Endothelial cell of umbilical vein (primary cell): ENCODE measurements at regions not wholly inside any gene's neighbourhood (a gene's known extent, or its start where the extent isn't known, plus 50 kb on each side); places are given as distances from the start of the nearest gene placed in this dataset.

Experiments used
- BruUV-seq: library from RNA; stranded (reverse); fragments of 400-500 nt; replicated peaks from 2 replicates; lab custom pipeline; 2021; lab: Mats Ljungman, UMichigan
- CTCF ChIA-PET: fragments of 300-600, 350-600 bp; sonication (Branson Sonifier 250); formaldehyde crosslinking; loops from one replicate; lab custom pipeline; 2021; ENCODE audit warnings: antibody characterized with exemption, inconsistent platforms; lab: Charles Lee
- POLR2A ChIA-PET: fragments of 300-600, 350-600 bp; sonication (Branson Sonifier 250); formaldehyde crosslinking; loops from one replicate; lab custom pipeline; 2021; ENCODE audit warnings: antibody characterized with exemption, inconsistent platforms; lab: Charles Lee
- DNase-seq: peaks from one replicate; pipeline ENCODE4 v3.0.0-alpha.2; 2011; ENCODE audit warnings: low read depth, low spot score
- FAIRE-seq: peaks from 2 replicates; lab custom pipeline; 2011; peaks lifted over from hg19 to GRCh38; lab: Jason Lieb, UNC
- H2AFZ ChIP-seq: 2 replicates; pipeline ENCODE4 v1.6.0; 2012; ENCODE audit warnings: low read depth, low read length, control low read depth, inconsistent platforms
- H3K27ac ChIP-seq: 2 replicates; pipeline ENCODE4 v1.5.1; 2011; ENCODE audit warnings: low read depth, mild to moderate bottlenecking, control low read depth, low read length, moderate library complexity; ENCODE audit not compliant: insufficient read depth
- H3K27me3 ChIP-seq, 2 experiments: 2 replicates each; pipeline versions ENCODE4 v1.6.0 to v1.6.1; 2011; ENCODE audit warnings: low read length in 2 of 2, mixed read lengths in 1 of 2; ENCODE audit not compliant: control insufficient read depth in 2 of 2, insufficient read depth in 2 of 2
- H3K36me3 ChIP-seq, 2 experiments: 2 replicates in 1 of 2; 3 replicates in 1 of 2; pipeline ENCODE4 v1.5.1; 2011; ENCODE audit warnings: low read length in 2 of 2, mild to moderate bottlenecking in 1 of 2, moderate library complexity in 1 of 2; ENCODE audit not compliant: control insufficient read depth in 2 of 2, insufficient read depth in 2 of 2; ENCODE audit errors: extremely low read depth in 1 of 2
- H3K4me1 ChIP-seq: 3 replicates; pipeline ENCODE4 v1.5.1; 2011; ENCODE audit warnings: mild to moderate bottlenecking, low read length; ENCODE audit not compliant: control insufficient read depth, insufficient read depth; ENCODE audit errors: extremely low read depth
- H3K4me2 ChIP-seq: 2 replicates; pipeline ENCODE4 v1.6.1; 2011; ENCODE audit warnings: low read length, control low read depth, mixed read lengths; ENCODE audit not compliant: insufficient read depth
- H3K4me3 ChIP-seq, 3 experiments: fragments of 200-600 bp in 1 of 3; sonication (generic), shearing (Covaris generic) in 1 of 3; replicated peaks in 1 of 3; 2 replicates each; pipeline ENCODE4 v1.5.1; 2011 to 2016; ENCODE audit warnings: control low read depth in 3 of 3, low read length in 3 of 3, mild to moderate bottlenecking in 2 of 3, inconsistent platforms in 1 of 3, low read depth in 1 of 3, moderate library complexity in 1 of 3; ENCODE audit not compliant: insufficient read depth in 1 of 3
- H3K79me2 ChIP-seq: 2 replicates; pipeline ENCODE4 v1.6.0; 2012; ENCODE audit warnings: low read length, inconsistent platforms; ENCODE audit not compliant: control insufficient read depth, insufficient read depth
- H3K9ac ChIP-seq: replicated peaks from 2 replicates; pipeline ENCODE3; 2011; ENCODE audit warnings: low read length, control low read depth; ENCODE audit not compliant: insufficient read depth; ENCODE audit errors: extremely low read depth
- H3K9me1 ChIP-seq: replicated peaks from 3 replicates; pipeline ENCODE4 v1.6.0; 2011; ENCODE audit warnings: mild to moderate bottlenecking, low read length; ENCODE audit not compliant: control insufficient read depth, insufficient read depth; ENCODE audit errors: extremely low read depth
- H3K9me3 ChIP-seq: replicated peaks from 2 replicates; pipeline ENCODE4 v1.5.1; 2012; ENCODE audit warnings: low read length, inconsistent platforms; ENCODE audit not compliant: control insufficient read depth, insufficient read depth
- H4K20me1 ChIP-seq: replicated peaks from 2 replicates; pipeline ENCODE3; 2011; ENCODE audit warnings: mild to moderate bottlenecking, low read length; ENCODE audit not compliant: control insufficient read depth, insufficient read depth; ENCODE audit errors: extremely low read depth
- EZH2 ChIP-seq: IDR thresholded peaks from 2 replicates; pipeline ENCODE4 v1.6.1; 2012; ENCODE audit warnings: borderline replicate concordance, low read depth, mild to moderate bottlenecking, moderate library complexity, low read length, inconsistent platforms; ENCODE audit not compliant: severe bottlenecking
- FOS ChIP-seq: IDR thresholded peaks from 2 replicates; pipeline ENCODE4 v1.6.1; 2011; ENCODE audit warnings: mild to moderate bottlenecking, low read length, moderate library complexity, borderline replicate concordance; ENCODE audit not compliant: insufficient read depth
- GATA2 ChIP-seq: IDR thresholded peaks from 2 replicates; pipeline ENCODE4 v1.7.0; 2011; ENCODE audit warnings: low read depth, mild to moderate bottlenecking, moderate library complexity, mixed read lengths, low read length; ENCODE audit not compliant: insufficient read length, insufficient read depth
- JUN ChIP-seq: IDR thresholded peaks from 2 replicates; pipeline ENCODE4 v1.6.1; 2011; ENCODE audit warnings: borderline replicate concordance, low read depth; ENCODE audit not compliant: insufficient read length, insufficient read depth
- MAX ChIP-seq: IDR thresholded peaks from 2 replicates; pipeline ENCODE4 v1.6.1; 2011; ENCODE audit not compliant: insufficient read depth, insufficient read length
- MYC ChIP-seq: IDR thresholded peaks from one replicate; pipeline ENCODE4 v1.6.1; 2011; ENCODE audit warnings: mild to moderate bottlenecking, low read depth, low read length
- POLR2A ChIP-seq: IDR thresholded peaks from 2 replicates; pipeline ENCODE4 v1.6.1; 2012; ENCODE audit warnings: low read depth, mild to moderate bottlenecking, control low read depth, low read length
- POLR2AphosphoS5 ChIP-seq: IDR thresholded peaks from 2 replicates; pipeline ENCODE4 v1.6.1; 2012; ENCODE audit warnings: low read depth, mild to moderate bottlenecking, control low read depth, low read length, moderate library complexity; ENCODE audit not compliant: insufficient read depth
- dilution Hi-C: fragments of 300-500 bp; cut with MboI; formaldehyde crosslinking; loops from one replicate; pipeline ENCODE4 v1.15.0; 2019; ENCODE audit warnings: low sequenced_read_pairs; ENCODE audit not compliant: extremely low pct_ligation_motif_present
- intact Hi-C: fragments of 100-400 bp; cut with micrococcal nuclease; formaldehyde crosslinking; loops from one replicate; pipeline ENCODE4 v1.10.0; 2022
- TF ChIP-seq, protein P1 (sequence below), 2 donors: IDR thresholded peaks; 1 replicate in 1 of 2; 2 replicates in 1 of 2; pipeline ENCODE4 v1.5.1; 2011; ENCODE audit warnings: low read length in 2 of 2, mild to moderate bottlenecking in 2 of 2, moderate library complexity in 2 of 2, control low read depth in 1 of 2, inconsistent platforms in 1 of 2, low read depth in 1 of 2; ENCODE audit not compliant: insufficient read depth in 1 of 2; ENCODE audit errors: extremely low read depth in 1 of 2

DNA sequence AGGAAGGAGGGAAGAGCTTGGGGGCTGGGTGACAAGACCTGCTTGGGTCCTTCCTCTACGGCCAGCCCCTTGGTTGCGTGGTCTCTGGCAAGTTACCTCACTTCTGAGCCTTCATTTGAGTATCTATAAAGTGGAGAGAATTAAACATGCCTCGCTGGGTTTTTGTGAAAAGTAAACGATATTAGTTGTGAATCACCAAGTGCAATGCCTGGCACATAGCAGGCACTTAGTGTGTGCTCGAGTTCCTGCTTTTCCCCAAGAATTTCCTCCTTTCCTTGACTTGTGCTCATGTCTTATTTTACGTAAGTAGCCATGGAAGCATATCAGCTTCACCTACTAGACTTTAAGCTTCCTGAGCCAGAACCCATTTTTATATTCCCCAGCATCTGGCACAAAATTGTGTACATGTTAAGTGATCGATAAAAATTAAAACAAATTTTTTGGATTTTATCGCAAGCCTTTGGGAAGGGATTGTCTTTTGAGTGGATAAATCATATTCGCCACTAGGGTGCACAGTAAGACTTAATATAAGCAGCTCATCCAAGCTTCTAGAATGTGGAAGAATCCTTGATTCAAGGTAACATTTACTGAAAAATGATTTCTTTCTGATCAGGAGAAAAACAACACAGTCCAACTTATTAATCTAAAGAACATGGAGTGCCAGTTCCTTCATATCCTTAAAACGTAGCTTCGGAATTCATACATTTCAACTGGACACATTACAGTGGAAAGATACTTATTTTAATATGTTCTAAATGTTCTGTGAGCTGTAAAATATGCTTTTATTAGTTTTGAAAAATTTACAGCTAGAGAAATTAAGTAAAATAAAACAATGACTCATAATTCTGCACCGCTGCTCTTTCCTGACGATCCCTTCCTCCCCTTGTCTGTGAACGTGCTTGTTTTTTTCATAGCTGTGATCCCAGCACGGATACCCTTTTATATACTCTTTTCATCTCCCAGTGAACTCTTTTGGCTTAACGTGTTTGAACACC, 62.0 kb downstream of the SLC25A47 start:
- DNase-seq, result peak; percentile 77
- POLR2A ChIA-PET, result interaction anchor here (1.0 to 1.4 kb wide), 3 partner anchors 10 to 261 kb away, joined by 3 to 7 read pairs (median 5); a partner anchor contains a TSS
- FAIRE-seq, result peak; percentile 77
- H2AFZ ChIP-seq, result peak overlapping the region; percentile 66
- dilution Hi-C loops, result no loop called here
- TF ChIP-seq EZH2 (no peak), FOS (peak; percentile 76), POLR2AphosphoS5 (no peak), JUN (peak; percentile 21), MAX (no peak), MYC (no peak), GATA2 (no peak), POLR2A (no peak)
- TF ChIP-seq, protein P1, sequence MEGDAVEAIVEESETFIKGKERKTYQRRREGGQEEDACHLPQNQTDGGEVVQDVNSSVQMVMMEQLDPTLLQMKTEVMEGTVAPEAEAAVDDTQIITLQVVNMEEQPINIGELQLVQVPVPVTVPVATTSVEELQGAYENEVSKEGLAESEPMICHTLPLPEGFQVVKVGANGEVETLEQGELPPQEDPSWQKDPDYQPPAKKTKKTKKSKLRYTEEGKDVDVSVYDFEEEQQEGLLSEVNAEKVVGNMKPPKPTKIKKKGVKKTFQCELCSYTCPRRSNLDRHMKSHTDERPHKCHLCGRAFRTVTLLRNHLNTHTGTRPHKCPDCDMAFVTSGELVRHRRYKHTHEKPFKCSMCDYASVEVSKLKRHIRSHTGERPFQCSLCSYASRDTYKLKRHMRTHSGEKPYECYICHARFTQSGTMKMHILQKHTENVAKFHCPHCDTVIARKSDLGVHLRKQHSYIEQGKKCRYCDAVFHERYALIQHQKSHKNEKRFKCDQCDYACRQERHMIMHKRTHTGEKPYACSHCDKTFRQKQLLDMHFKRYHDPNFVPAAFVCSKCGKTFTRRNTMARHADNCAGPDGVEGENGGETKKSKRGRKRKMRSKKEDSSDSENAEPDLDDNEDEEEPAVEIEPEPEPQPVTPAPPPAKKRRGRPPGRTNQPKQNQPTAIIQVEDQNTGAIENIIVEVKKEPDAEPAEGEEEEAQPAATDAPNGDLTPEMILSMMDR (IDR thresholded peaks at IDR 0.05; ENCODE audit: extremely low read depth in 1 of 2, insufficient read depth in 1 of 2, low read depth in 1 of 2, low read length in 2 of 2), result peak; percentile 39 to 40
- H3K79me2 ChIP-seq, result peaks cover 9% of the 10 kb centered on the region
- peaks cover 0 to 3% of the 10 kb centered on the region in 2 experiments for H3K36me3 ChIP-seq
- intact Hi-C loops, result loop anchor here (1.0 to 10.0 kb wide), 11 partner anchors 32 to 1280 kb away; no protein-coding TSS in a partner anchor
- no TSS peak for BruUV-seq
- peak overlapping the region in 1 of 3 experiments; percentile 51 for H3K4me3 ChIP-seq
- H3K9me3 ChIP-seq, result no peaks in the 10 kb centered on the region
- H3K27ac ChIP-seq, result peak overlapping the region; percentile 76
- H3K4me1 ChIP-seq, result peaks cover 32% of the 10 kb centered on the region
- CTCF ChIA-PET, result interaction anchor here (0.7 to 8.3 kb wide), 56 partner anchors 8 to 1279 kb away, joined by 3 to 326 read pairs (median 4); partner anchors contain the start of gene WDR25
- no peaks in the 10 kb centered on the region for H3K9me1 ChIP-seq
- H3K27me3 ChIP-seq, result no peaks in the 10 kb centered on the region
- H3K4me2 ChIP-seq, result peak overlapping the region; percentile 92
- no peaks in the 10 kb centered on the region for H4K20me1 ChIP-seq
- peak overlapping the region; percentile 70 for H3K9ac ChIP-seq
